A673 (cell line): ENCODE measurements at regions not wholly inside any gene's neighbourhood (a gene's known extent, or its start where the extent isn't known, plus 50 kb on each side); places are given as distances from the start of the nearest gene placed in this dataset.

ENCODE experiments used
- CTCF ChIP-seq: fragments of 300-800, 200-600 bp; sonication (generic); conservative IDR thresholded peaks from 2 replicates; pipeline ENCODE4 v1.5.1; 2017; ENCODE audit warnings: low read depth, mild to moderate bottlenecking, antibody characterized with exemption, low read length, moderate library complexity, mixed read lengths
- EZH2 ChIP-seq: fragments of 200-600 bp; sonication (generic); IDR thresholded peaks from 2 replicates; pipeline ENCODE4 v1.6.1; 2017; ENCODE audit warnings: borderline replicate concordance, low read depth, mild to moderate bottlenecking, mixed read lengths, antibody characterized with exemption, low read length; ENCODE audit not compliant: poor library complexity, severe bottlenecking

DNA sequence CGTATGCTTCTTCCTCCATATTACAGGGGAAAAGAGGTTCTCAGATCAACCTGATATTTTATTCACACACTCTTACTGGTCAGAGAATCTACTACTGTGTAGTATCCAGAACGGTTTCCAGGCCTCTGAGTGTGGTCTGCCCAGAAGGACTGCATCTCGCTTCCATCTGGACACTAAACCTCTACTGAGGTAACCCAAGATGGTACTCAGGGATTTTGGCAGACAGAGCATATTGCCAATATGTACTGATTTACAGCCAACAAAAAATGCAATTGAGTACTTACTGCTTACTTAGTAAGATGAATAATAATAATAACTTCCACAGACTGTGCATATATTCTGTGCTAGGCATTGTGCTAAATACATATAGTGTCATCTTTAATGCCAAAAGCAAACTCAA is 55.8 kb downstream of the CYRIA start:
- TF ChIP-seq EZH2 (no peak), CTCF (no peak)
